Ammon's horn (tissue), 1 donor: ENCODE measurements at regions not wholly inside any gene's neighbourhood (a gene's known extent, or its start where the extent isn't known, plus 50 kb on each side); places are given as distances from the start of the nearest gene placed in this dataset.
"Not testable (repeated sequence)": the region's sequence is repeated elsewhere in the genome, so short reads cannot be mapped to it uniquely, and the experiment has no call there.

Experiments
- DNase-seq: peaks from one replicate; pipeline ENCODE4 v3.0.0-alpha.2; 2016; ENCODE audit warnings: low spot score

DNA sequence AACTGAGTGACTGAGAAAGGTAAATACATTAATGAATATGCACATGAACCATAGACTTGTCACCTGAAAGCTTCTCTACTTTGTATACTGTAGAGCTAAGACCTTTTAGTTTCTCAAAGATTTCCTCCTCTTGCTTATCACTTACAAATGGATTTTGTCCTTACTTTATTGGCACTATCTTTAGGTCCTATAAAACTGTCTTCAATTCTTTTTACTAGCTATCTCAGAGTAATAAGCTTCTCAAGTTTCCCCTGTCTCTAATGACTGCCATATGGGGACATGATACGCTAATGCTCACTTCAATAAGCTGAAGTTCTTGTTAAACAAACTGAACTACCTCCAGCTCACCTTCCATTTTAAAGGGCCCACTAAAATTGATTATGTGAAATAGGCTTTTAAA is 468.2 kb upstream of the CCDC196 start:
- DNase-seq, result no peak

DNA sequence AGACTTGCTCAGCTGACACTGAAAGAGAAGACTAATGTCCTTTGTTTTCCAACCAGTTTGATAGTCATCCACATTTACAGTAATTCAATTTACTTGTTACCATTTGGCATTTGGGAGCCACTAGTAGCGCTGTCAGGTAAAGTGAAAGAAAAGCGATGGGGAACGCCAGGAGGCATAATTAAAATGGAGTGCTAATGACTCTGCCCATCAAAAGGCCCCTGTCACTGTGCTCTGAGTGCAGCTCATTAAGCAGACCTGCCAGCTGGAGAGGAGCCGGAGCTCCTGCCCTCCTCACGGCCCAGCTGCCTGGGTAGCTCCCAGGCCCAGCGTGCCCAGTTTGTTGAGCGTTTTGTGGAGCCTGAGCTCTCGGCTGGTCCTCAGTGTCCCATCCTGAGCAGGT is 463.6 kb upstream of the CCDC196 start:
- no peak for DNase-seq

DNA sequence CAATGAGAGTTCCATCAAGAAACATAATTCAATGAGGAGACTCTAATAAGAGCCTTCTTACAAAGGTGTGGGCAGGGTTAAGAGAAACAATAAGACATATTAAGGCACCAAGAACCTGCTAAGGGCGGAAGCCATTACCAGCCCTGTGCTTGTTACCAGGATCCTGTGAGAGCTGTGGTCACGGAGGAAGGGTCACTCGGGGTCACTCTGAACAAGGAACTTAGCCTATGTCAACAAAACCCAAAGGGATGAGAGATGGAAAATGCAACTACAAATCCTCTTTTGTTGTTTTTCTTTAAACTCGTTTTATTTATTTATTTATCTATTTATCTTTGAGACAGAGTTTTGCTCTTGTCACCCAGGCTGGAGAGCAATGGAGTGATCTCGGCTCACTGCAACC is 460.4 kb upstream of the CCDC196 start:
- peak; percentile 22 for DNase-seq

DNA sequence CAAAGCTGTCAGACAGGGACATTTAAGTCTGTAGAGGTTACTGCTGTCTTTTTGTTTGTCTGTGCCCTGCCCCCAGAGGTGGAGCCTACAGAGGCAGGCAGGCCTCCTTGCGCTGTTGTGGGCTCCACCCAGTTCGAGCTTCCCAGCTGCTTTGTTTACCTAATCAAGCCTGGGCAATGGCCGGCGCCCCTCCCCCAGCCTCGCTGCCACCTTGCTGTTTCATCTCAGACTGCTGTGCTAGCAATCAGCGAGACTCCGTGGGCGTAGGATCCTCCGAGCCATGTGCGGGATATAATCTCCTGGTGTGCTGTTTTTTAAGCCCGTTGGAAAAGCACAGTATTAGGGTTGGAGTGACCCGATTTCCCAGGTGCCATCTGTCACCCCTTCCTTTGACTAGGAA is 454.2 kb upstream of the CCDC196 start:
- DNase-seq, result not testable (repeated sequence)

DNA sequence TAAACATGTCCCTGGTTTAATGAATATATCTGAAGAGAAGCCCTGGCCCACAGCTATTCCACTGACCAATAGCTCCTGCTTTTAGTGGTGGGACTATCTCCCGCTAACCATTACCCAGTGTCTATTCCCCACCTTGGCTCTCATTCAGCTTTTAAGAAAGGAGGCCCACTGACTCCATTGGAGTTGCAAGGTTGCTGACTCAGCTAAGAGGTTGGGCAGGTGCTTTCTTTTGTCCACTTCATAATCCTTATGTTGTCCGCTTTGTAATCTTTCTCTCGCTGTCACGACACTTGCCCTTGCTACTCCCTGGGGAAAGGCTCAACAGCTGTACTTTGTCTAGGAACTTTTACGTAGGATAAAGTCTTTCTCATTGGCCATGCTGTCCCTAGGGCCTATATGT is 453.4 kb upstream of the CCDC196 start:
- no peak for DNase-seq

DNA sequence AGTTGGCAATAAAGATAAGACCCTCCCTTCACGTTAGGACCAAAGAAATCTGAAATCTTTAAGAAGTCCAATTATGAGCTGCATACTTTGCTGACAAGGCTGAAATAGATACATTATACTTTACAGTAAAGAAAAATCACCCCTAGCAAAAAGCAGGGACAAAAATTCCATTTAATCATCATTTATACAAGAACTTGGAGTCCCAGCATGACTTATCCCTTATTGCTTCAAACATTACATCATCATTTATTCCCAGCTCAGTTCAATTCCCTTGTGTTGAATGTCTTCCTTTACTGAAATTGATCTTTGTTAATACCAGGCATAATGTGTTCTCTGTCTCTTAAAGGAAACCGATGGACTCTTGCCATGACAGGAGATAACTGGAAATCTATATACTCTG is 449.6 kb upstream of the CCDC196 start:
- DNase-seq, result no peak

DNA sequence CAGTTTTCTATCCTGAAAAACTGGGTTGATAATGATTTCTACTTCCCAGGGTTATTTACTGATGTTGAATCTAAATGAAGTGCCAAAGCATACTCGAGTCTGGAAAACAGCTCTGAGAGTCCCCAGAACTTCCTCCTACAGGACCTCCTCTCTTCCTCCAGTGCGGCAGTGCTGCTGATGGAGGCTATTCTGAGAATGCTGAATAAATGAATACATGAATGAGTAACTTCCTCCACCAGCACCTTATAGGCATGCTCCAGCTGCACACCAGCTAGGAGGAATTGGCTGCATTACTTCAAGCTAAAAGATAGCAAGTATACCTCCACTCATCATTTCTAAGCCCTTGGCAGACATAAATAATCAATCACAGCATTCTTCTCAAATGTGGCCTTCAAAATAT is 448.8 kb upstream of the CCDC196 start:
- peak; percentile 49 for DNase-seq

DNA sequence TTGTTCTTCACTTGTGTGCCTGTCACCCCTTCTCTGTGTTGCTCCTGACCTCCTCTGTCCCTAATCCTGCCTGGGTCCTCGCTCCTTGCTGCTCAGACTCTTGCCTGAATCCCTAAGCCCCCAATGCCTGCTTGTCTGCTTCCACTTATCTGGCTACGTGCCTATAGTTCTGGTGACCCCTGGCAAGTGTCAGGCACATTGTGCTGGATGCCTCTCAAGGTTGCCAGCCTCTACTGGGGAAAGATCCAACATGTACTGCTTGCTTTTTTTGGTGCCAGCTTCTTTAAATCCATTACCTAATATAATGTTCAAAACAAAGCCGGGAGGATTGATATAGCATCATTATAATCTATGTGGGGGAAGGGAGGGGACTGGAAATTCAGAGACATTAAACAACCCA is 448.0 kb upstream of the CCDC196 start:
- DNase-seq, result no peak

DNA sequence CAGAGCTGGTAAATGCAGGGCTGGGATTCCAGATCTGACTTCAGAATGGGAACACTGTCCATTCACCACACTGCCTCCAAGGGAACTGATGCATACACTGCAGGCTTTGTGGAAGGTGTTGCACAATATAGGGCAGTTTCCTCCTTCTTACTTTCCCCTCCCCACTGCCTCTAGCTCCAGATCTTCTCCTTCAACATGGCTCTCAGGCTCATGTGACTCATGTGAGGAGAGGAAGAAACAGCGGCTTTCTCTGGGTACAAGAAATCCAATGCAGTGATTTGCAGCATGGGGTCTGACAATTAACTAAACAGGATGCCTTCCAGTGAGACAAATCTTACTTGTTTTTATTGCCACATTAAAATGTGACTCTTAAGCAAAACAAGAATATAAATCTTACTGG is 447.6 kb upstream of the CCDC196 start:
- DNase-seq, result peak; percentile 75

DNA sequence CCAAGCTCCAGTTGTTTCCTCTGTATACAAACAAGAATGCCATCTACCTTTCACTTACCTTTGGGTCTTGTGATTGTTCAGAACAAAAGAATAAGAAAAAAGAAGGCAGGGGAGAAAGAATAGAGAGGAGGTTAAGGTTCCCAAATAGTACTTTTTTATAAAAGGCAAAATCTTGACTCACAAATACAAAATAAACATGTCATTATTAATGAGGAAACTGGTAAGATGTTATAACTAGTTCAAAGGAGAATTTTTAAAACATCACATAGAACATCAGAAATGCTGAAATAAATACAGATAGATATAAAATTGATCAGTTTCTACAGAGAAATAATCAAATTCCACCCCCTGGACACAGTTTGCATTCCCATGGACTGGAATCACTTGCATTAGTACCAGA is 446.7 kb upstream of the CCDC196 start:
- no peak for DNase-seq

DNA sequence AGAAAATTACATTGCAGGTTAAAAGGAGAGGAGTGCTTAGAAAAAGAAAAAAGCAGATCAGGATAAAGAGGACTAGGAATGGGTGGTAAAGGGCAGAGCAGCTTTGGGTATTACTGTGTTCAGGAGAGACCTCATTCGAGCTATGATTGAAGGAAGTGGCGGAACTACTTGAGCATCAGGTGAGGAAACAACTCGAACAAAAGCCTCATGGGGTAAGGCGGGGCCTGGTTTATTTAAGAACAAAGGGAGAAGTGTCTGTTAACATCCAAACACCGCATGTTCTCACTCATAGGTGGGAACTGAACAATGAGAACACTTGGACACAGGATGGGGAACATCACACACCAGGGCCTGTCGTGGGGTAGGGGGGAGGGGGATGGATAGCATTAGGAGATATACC is 444.6 kb upstream of the CCDC196 start:
- DNase-seq, result no peak

DNA sequence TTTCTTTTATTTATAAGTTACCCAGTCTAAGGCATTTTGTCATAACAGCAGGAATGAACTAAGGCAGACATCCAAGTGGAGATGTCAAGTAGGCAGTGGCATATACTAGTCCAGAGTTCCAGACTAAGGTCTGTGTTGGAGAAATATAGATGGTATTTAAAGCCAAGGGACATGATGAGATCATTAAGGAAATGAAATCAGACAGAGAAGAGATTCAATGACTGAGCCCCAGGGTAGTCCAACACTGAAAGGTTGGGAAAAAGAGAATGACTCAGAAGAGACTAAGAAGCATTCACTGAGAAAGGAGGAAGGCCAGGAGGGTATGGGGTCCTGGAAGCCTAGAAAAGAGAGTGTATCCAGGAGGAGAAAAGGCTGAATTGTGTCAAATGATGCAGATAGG is 442.2 kb upstream of the CCDC196 start:
- DNase-seq, result no peak

DNA sequence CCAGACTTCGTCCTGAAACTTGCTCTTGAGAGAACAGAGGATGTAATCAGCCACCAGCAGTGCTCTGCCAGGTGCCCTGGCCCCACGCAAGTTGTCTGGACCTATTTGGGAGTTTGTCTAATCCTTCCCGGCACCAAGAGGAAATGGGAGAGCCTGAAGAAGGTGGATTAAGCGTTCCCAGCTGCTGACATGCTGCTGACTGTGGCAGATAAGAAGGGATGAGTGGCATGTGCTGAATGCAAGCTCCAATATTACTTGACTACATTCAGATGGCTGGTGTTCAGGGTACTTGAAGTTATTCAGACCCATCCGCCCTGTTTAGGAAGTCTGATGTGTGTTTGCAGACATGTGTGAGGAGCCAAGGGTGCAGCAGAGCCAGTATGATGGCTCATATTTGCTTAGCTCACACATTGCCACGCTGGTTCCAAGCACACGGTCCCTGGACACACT is 440.6 kb upstream of the CCDC196 start:
- no peak for DNase-seq

DNA sequence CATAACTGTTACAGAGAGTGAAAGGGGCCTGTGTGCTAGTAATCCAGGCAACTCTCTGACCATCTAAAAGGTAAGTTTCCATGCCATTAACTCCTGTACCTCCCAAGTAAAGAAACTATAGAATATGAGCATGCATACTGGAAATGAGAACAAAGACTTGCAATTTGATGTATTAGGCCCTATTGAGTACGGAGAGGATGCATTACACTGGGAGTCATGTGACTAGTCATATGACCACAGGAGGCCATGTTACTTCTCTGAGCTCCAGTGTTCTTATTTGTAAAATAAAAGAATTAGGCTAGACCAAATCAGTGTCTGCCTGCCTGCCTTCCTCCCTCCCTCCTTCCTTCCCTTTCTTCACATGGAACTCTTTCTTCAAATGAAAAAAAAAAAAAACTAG is 440.1 kb upstream of the CCDC196 start:
- no peak for DNase-seq

DNA sequence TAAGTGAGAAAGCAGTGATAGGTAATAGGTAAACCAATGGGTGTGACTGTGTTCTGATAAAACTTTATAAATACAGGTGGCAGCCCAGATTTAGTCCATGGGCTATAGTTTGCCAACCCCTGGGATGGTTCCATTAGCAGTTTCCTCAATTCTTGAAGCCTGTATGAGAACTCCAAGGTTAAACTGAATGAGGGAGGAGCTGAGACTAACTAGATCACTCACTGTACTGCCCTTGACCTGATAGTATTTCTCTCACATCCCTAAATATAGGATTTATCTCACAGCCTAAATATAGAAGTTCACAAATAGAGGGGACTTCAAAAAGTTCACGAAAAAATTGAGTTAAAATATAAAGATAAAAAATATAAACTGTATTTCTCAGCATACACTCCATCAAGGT is 439.6 kb upstream of the CCDC196 start:
- DNase-seq, result no peak

DNA sequence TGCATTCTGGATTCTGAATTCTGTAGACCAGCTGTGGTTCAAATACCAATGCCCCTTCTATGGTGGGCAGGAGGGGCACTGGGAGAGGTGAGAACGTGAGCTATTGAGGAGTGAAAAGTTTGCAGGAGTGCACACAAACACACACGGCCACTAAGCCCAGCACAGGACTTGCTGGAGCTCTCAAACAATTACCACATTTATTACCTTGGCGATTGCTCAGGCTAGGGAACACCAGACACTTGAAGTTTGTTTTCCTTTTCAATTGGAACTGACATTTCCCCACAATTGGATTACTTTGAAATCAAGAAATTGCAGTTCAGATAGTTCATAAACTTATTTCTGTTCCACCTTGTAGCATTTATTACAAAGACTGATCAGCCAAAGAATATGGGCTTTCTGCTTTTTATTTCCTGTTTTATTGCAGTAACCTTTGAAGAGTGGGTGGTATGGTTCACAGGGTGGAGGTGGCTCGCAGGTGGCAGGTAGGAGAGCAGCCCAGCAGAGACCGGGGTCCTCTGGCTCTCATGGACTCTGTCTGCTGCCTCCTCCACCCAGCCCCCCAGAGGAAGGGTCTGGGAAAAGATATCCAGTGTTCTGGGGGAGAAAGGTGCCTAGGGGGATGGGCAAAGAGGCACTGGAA is 429.8 kb upstream of the CCDC196 start:
- DNase-seq, result no peak

DNA sequence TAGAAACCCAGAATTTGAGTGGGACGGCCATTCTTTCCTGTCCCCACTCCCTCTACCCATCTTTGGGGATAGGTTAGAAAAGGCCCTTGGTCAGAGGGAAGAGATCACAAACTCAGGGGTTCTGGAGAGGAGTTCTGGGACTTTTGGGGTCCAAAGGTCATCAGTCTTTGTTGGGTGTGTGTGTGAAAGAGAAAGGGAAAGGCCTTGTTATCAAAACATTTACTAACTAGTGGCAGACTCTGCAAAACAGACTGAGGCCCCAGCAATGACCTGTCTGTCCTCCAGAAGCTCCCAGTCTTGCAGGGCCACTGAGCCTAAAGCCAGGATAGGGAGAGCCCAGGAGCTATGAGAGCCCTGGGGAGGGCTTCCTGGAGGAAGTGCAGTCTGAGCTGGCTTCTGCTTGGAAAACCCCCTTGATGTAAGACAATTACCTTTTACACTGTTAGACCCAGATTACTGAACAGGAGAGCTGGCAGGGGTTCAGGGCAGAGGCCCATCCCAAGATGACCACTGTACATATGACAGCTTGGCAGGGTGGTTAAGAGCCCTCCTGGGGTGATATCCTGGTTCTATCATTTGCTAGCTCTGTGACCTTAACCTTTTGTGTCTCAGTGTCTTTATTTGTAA is 429.1 kb upstream of the CCDC196 start:
- DNase-seq, result no peak

DNA sequence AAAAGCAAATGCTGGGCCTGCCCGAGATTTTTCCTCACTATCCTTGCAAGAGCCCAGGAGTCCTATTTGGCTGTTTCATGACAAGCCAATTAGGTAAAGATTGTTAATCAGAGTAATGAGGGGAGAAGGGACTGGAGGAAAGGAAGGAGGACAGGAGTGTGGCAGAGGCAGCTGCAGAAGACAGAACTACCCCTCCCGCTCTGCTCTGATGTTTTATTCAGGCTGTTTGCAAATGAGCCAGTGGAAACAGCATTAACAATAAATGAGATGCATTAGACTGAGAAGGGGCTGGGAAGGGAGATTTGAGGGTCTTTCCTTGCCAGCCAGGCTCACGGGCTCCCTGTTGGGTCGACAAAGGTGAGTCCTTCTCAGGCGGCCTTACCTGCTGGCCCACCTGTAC is 421.0 kb upstream of the CCDC196 start:
- no peak for DNase-seq

DNA sequence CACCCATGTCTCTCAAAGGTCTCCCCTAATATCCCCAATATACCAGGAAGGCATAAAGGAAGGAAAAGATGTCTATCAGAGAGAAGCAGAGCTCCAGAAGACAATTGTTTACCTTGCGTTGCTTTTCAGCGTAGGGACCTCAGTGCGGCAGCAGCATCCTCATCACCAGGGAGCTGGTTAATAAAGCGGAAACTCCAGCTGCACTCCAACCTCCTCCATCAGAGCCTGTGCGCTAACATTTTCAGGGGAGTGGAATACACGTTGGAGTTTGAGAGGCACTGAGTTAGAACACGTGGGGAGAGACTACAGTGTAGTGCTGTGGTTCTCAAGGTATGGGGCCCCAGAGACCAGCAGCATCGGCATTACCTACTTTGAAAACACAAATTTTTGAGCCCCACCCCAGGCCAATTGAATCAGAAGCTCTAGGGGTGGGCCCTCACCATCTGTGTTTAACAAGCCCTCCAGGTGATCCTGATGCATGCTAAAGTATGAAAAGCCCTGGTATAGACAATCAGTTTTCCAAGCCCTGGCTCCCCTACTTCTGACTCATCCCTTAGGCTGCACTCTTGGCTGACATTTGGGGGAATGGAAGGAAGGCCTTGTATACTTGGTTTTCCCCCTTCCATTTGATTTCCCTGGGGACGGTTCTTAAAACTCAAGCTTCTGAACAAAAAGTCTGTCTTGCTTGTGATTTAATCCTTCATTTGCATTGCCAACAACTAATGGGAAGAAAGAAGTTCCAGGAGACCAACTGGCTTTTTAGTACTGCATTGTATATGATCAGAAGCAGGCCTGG is 419.0 kb upstream of the CCDC196 start:
- no peak for DNase-seq

DNA sequence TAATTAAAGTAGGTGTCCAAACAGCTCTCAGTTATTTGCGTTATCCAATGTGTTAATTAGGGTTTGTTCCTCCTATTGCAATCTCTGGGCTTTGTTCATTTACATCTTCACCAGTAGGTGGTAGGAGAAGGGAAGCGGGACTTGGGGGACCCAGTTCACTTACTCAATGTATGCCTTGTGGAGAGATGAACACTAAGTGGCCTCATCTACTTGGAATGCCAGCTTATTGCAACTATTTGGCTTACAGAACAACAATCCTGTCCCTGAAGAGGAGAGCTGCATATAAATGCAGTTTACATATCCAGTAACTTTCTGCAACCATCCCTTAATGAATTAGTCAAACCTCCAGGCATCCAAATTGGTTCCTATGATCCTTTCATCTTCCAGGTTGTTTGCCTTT is 417.1 kb upstream of the CCDC196 start:
- DNase-seq, result no peak

DNA sequence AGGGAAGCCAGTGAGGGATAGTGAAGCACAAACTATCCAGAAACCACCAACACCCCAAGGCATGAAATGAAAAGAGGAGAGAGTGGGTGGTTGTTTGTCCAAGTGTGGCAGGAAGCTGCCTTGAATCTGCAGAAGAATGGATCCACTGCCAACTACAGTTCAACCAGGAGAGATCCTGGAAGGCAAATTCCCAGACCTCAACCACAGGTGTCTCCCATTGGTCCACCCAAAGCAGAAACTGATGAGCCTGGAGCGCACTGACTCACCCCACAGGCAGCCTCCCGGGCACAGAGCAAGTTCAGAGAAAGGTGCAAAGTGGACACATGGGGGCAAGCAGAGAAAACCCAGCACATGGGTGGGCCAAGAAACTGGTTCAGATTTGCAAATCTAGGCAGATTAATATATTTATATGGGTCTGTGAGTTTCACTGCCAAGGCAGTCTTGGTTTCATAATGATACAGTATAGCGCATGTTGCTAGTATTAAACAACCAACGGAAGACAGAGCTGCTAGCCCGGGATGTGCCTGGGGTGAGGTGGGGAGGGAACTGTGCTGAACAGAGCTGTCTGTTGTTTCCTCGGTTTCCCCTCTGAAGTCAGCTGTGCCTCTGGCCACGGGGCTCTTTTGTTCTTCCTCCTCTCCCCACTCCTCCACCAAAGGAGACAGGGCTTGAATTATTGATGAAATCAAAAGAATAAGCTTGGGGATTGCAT is 416.2 kb upstream of the CCDC196 start:
- peak; percentile 18 for DNase-seq

DNA sequence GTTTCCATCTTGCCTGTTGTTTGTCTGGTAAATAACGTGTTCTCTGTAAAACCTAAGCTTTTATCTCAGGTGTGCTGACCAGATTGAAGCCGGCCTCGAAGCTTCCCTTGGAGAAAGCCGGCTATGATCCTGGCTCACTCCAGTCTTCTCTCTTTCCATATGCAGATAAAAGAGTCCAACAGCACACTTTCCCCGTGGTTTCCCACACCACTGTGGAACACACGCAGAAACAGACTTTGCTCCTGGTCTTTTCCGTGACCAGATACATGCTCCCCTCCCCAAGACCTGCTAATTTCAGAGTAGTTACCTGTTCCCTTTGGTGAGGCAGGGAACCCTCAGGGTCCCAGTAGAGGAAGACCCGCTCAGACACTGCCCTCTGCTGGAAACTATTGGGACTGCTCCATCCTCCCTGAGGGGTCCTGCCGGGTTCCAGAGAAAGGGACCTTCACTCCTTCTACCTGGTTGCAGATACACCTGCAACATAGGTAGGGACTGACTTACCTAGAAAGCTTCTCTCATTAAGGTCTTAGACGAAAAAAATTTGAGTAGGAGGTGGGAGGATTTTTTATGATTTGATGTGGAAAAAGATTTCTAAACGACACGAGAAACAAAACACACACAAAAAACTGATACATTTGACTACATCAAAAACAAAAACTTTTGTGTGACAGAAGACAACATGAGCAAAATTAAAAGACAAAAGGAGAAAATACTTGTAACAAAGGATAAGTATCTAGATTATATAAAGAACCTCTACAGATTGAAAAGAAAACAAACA is 415.4 kb upstream of the CCDC196 start:
- peak; percentile 19 for DNase-seq
